GM13977 (cell line): ENCODE measurements at regions not wholly inside any gene's neighbourhood (a gene's known extent, or its start where the extent isn't known, plus 50 kb on each side); places are given as distances from the start of the nearest gene placed in this dataset.
"Not testable (repeated sequence)": the region's sequence is repeated elsewhere in the genome, so short reads cannot be mapped to it uniquely, and the experiment has no call there.

ENCODE experiments used
- DNase-seq: peaks from one replicate; pipeline ENCODE4 v3.0.0; 2012; ENCODE audit warnings: low spot score
- in situ Hi-C: fragments of 300-500 bp; cut with MboI; formaldehyde crosslinking; loops from one replicate; pipeline ENCODE4 v1.12.0; 2022; ENCODE audit warnings: low sequenced_read_pairs, low pct_unique_long_range_greater_than_20kb, mixed read lengths, inconsistent platforms; ENCODE audit not compliant: unreplicated experiment
- TF ChIP-seq, protein P1 (sequence below): IDR thresholded peaks from 2 replicates; pipeline ENCODE4 v1.5.1; 2012; ENCODE audit warnings: mild to moderate bottlenecking, control low read depth; ENCODE audit not compliant: insufficient read depth; ENCODE audit errors: extremely low read depth, missing control alignments

DNA sequence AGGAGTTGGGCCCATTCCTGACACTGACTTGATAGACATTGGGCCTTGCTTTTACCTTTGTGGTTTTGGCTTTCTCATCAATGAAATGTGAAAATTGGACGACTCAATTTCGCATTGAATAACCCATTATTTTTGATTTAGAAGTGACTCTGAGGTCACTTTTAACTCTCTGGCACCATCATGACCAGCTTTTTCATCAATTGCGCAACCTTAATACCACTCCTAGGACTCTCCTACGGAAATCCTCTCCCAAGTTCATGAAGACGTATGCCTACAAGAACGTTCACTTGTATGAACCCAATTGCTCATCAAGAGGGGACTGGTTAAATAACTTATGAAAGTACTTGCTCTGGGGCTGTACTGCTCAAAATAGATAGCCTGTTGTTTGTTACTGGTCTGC is 86.7 kb upstream of the CHD6 start:
- in situ Hi-C loops = no loop called here
- no peak for DNase-seq
- TF ChIP-seq, protein P1, sequence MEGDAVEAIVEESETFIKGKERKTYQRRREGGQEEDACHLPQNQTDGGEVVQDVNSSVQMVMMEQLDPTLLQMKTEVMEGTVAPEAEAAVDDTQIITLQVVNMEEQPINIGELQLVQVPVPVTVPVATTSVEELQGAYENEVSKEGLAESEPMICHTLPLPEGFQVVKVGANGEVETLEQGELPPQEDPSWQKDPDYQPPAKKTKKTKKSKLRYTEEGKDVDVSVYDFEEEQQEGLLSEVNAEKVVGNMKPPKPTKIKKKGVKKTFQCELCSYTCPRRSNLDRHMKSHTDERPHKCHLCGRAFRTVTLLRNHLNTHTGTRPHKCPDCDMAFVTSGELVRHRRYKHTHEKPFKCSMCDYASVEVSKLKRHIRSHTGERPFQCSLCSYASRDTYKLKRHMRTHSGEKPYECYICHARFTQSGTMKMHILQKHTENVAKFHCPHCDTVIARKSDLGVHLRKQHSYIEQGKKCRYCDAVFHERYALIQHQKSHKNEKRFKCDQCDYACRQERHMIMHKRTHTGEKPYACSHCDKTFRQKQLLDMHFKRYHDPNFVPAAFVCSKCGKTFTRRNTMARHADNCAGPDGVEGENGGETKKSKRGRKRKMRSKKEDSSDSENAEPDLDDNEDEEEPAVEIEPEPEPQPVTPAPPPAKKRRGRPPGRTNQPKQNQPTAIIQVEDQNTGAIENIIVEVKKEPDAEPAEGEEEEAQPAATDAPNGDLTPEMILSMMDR = no peak

DNA sequence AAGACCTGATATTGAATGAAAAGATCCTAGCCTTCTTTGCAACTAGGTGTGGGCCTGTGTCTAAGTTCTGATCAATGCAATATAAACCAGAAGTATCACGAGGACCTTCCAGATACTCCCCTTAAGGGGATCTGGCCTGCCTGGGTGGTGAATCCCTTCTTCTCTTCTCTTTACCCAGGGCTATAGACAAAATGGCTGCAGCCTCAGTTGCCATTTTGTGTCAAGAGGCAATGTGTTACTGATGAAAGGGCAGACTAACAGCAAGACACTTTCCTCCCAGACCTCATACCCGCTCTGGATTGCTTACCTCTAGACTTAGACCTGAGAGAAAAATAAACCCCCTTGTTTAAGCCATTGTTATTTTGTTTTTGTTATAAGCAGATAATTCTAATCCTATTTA is 84.5 kb upstream of the CHD6 start:
- no peak for DNase-seq
- TF ChIP-seq, protein P1 = no peak
- in situ Hi-C loops = no loop called here

DNA sequence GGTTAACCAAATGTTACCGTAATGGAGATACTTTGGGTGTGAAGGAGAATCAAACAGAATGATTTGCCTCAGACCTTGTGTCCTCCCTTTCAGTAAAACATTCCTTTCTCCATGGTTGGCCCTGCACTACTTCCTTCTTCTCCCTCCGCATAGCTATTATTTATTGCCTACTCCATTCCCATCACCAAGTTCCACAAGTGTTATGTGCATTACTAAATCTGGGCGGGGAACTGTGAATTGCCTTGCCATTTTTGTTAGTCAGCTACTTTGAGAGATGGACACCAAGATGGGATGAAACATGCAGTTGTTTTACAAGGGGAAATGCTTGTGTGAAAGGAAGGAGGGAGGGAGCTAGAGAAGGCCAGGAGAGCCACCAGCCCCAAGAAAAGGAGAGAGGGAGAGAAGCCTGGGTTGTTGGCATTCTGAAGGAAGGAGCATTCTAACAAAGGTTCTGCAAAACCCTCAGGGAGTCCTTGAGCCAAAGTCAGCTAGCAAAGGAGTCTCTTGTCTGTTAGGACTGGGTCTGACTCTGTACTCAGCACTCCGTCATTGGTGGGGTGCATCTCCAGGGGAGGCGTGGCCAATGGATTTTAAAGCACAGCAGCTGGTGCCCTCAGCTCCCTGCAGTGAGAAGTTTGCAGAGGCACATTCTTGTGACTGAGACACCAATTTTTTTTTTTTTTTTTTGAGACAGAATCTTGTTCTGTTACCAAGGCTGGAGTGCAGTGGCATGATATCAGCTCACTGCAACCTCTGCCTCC is 83.6 kb upstream of the CHD6 start:
- TF ChIP-seq, protein P1 = no peak
- in situ Hi-C loops = no loop called here
- no peak for DNase-seq

DNA sequence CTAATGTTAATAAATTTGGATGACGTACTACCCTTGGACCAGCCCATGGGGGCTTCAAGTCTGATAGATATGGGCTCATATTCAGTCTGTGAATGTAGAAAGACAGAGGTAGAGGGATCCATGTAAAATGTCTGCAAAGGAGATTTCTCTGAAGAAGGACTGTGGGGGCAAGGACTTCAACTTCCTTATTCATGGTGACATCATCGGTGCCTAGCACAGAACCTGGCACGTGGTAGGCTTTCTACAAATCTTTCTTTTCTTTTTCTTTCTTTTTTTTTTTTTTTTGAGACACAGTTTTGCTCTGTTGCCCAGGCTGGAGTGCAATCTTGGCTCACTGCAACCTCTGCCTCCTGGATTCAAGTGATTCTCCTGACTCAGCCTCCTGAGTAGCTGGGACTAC is 81.5 kb upstream of the CHD6 start:
- DNase-seq, in situ Hi-C loops: not testable (repeated sequence)

DNA sequence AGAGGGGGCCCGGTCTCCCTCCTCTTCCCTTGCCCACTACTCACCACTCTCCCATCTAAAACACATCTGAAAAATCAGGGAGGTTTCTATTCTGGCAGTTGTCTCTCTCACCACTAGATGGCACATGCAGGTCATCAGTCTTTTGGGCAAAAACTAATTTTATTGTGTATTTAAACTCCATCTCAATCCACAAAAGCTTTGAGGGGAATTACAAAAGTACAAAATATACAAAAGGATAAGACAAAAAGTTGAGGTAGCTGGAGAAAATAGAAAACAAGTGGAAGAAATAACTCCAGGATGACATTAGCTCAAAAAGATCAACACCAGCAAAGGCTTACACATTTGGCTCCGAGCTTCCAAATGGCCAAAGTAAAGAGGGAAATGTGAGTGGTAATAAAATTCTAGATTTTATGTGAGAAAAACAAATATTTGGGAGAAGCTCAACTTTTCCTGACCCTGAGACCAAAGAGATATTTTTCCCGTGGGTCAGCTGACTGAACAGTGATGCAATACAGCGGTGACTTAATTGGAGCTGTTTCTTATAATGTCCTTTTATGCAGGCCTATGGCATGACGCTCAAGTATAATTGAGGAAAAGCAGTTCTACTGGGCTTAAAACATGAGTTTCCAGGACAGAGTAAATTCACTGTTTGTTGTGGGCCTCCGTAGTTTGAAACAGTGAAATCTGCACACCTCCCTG is 79.8 kb upstream of the CHD6 start:
- DNase-seq = peak; percentile 23
- TF ChIP-seq, protein P1 = peak; percentile 79
- in situ Hi-C loops = no loop called here

DNA sequence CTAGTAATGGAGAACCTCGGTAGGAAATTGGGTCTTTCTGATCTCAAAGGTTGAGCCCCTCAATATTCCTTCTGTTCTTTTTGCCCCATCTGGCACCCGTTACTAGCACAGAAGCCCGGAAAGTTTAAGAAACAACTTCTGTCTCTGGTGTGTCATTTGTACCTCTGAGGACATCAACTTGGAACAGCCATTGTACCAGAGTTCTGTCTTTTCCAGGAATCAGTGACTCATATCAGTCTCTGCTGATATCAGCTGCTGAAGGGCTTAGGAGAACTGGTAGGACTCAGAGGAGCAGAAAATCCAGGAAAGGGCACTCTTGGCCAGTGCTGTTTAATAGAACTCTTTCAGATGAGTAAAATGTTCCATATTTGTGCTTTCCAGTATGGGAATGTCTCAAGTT is 78.3 kb upstream of the CHD6 start:
- in situ Hi-C loops = no loop called here
- TF ChIP-seq, protein P1 = no peak
- no peak for DNase-seq

DNA sequence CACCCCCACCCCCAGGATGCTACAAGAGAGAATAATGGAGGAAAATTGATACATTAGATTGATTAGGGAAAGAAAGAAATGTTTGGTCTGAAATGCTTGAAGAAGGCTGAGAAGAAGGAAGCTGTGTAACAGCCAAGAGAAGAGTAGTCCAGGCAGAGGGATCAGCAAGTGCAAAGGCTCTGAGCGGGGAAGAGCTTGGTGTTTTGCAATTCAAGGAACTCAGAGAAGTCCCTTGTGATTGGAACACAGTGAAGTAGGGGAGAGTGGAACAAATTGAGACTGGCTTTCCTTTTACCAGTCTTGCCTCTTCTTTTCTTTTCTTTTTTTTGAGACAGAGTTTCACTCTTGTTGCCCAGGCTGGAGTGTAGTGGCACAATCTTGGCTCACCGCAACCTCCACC is 76.6 kb upstream of the CHD6 start:
- in situ Hi-C loops = no loop called here
- DNase-seq = no peak
- TF ChIP-seq, protein P1 = no peak
